HG03280 (cell line): ENCODE measurements at regions not wholly inside any gene's neighbourhood (a gene's known extent, or its start where the extent isn't known, plus 50 kb on each side); places are given as distances from the start of the nearest gene placed in this dataset.

Experiments
- ATAC-seq: cut with Tn5 transposase; IDR thresholded peaks from one replicate; pipeline ENCODE4 v1.9.1; 2021; ENCODE audit warnings: mild to moderate bottlenecking, moderate library complexity; ENCODE audit not compliant: unreplicated experiment

GRCh38 chr21:41653954-41654491, 112.8 kb downstream of the RIPK4 start:
- ATAC-seq: no peak

GRCh38 chr21:41653243-41653953, 113.5 kb downstream of the RIPK4 start:
- no peak for ATAC-seq

- ATAC-seq: no peak
These were observed 115.0 kb downstream of the RIPK4 start for GRCh38 chr21:41651830-41652229.

GRCh38 chr21:41651406-41651805, 115.4 kb downstream of the RIPK4 start:
- no peak for ATAC-seq

GRCh38 chr21:41650526-41651145, 116.2 kb downstream of the RIPK4 start:
- no peak for ATAC-seq

GRCh38 chr21:41648591-41649031, 118.2 kb downstream of the RIPK4 start:
- ATAC-seq: no peak

GRCh38 chr21:41647806-41648561, 118.9 kb downstream of the RIPK4 start:
- no peak for ATAC-seq

GRCh38 chr21:41643246-41643966, 123.4 kb downstream of the RIPK4 start:
- no peak for ATAC-seq

- no peak for ATAC-seq
These were observed 124.8 kb downstream of the RIPK4 start for GRCh38 chr21:41641821-41642701.

- ATAC-seq: no peak
These were observed 125.4 kb downstream of the RIPK4 start for GRCh38 chr21:41641510-41641815.

- ATAC-seq: no peak
These were observed 125.9 kb downstream of the RIPK4 start for GRCh38 chr21:41640748-41641509.

- no peak for ATAC-seq
These were observed 127.1 kb downstream of the RIPK4 start for GRCh38 chr21:41639766-41640165.

- no peak for ATAC-seq
These were observed 127.5 kb downstream of the RIPK4 start for GRCh38 chr21:41639336-41639735.

- no peak for ATAC-seq
These were observed 128.6 kb downstream of the RIPK4 start for GRCh38 chr21:41638201-41638790.

- no peak for ATAC-seq
These were observed 129.0 kb upstream of the TMPRSS2 start for GRCh38 chr21:41636636-41637630.

- ATAC-seq: no peak
These were observed 127.9 kb upstream of the TMPRSS2 start for GRCh38 chr21:41635874-41636273.

GRCh38 chr21:41634858-41635257, 126.9 kb upstream of the TMPRSS2 start:
- ATAC-seq: no peak

- no peak for ATAC-seq
These were observed 126.3 kb upstream of the TMPRSS2 start for GRCh38 chr21:41634211-41634694.
